C4-2B (cell line): ENCODE measurements at regions not wholly inside any gene's neighbourhood (a gene's known extent, or its start where the extent isn't known, plus 50 kb on each side); places are given as distances from the start of the nearest gene placed in this dataset.

ENCODE experiments used
- CTCF ChIP-seq: fragments of 450-650 bp; conservative IDR thresholded peaks from 2 replicates; pipeline ENCODE4 v1.5.1; 2017; ENCODE audit warnings: mild to moderate bottlenecking
- ZFX ChIP-seq: fragments of 450-650 bp; IDR thresholded peaks from 2 replicates; pipeline ENCODE4 v1.6.1; 2017

DNA sequence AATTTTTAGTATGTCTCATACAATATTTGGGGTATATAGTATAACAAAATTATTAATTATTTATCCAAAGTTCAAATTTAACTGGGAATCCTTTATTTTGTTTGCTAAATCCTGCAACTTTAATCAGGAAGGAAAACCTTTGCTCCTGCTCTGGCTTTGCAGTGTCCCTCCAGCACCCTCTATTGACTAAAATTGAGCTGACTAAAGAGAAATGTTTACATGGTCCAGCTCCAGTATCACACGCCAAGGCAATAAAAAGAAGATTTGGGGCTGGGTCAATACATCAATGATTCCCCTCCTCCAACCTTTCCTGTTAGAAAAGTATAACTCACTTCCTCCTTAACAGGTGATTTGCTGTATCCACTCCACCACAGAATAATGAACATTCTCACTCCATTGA is 153.0 kb upstream of the LRRC4C start:
- peak; percentile 60 for TF ChIP-seq CTCF
- no peak for TF ChIP-seq ZFX
